Activated CD8-positive, alpha-beta T cell treated with anti-CD3 and anti-CD28 coated beads for 36 hours (primary cell): ENCODE measurements at regions not wholly inside any gene's neighbourhood (a gene's known extent, or its start where the extent isn't known, plus 50 kb on each side); places are given as distances from the start of the nearest gene placed in this dataset.

ENCODE experiments used
- ATAC-seq: fragments of 200-7000 bp; cut with Tn5 transposase; one replicate; pipeline ENCODE4 v1.10.0; 2021; ENCODE audit warnings: mild to moderate bottlenecking, moderate library complexity
- CTCF ChIA-PET: fragments of 350-600 bp; sonication (Branson Sonifier 250); formaldehyde crosslinking; loops from one replicate; lab custom pipeline; 2021; ENCODE audit warnings: antibody characterized with exemption; lab: Charles Lee
- POLR2A ChIA-PET: fragments of 350-600 bp; sonication (Branson Sonifier 250); formaldehyde crosslinking; loops from one replicate; lab custom pipeline; 2021; ENCODE audit warnings: antibody characterized with exemption; lab: Charles Lee
- DNase-seq: peaks from one replicate; pipeline ENCODE4 v3.0.0-alpha.2; 2020
- H3K27ac Mint-ChIP-seq: one replicate; pipeline ENCODE4 v1.8.0; 2021; ENCODE audit warnings: mild to moderate bottlenecking, mixed read lengths
- H3K27me3 Mint-ChIP-seq: one replicate; pipeline ENCODE4 v1.8.0; 2021; ENCODE audit warnings: mixed read lengths
- H3K36me3 Mint-ChIP-seq: one replicate; pipeline ENCODE4 v1.8.0; 2021; ENCODE audit warnings: low read depth, mixed read lengths
- H3K4me1 Mint-ChIP-seq: one replicate; pipeline ENCODE4 v1.8.0; 2021; ENCODE audit warnings: low read depth, mixed read lengths
- H3K4me3 Mint-ChIP-seq: one replicate; pipeline ENCODE4 v1.8.0; 2021; ENCODE audit warnings: mild to moderate bottlenecking, moderate library complexity, mixed read lengths
- H3K9me3 Mint-ChIP-seq: one replicate; pipeline ENCODE4 v1.8.0; 2021; ENCODE audit warnings: mixed read lengths
- intact Hi-C: fragments of 100-400 bp; cut with micrococcal nuclease; formaldehyde crosslinking; loops from one replicate; pipeline ENCODE4 v1.10.0; 2022
- TF ChIP-seq, protein P1 (sequence below): fragments of 200-600 bp; IDR thresholded peaks from one replicate; pipeline ENCODE4 v1.8.0; 2022; ENCODE audit warnings: antibody characterized with exemption, mild to moderate bottlenecking

DNA sequence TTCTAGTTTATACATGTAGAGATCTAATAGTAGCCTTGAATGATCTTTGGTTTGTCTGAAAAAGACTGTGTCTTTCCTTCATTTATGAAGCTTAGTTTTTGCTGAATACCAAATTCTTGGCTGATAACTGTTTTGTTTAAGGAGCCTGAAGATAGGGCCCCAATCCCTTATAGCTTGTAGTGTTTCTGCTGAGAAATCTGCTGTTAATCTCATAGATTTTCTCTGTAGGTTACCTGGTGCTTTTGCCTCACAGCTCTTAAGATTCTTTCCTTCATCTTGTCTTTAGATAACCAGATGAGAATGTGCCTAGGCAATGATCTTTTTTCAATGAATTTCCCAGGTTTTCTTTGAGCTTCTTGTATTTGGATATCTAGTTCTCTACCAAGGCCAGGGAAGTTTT, 562.1 kb downstream of the XIRP2 start:
- H3K36me3 Mint-ChIP-seq: no peaks in the 10 kb centered on the region
- H3K4me3 Mint-ChIP-seq: no peak overlapping the region
- POLR2A ChIA-PET: no interaction called here
- no peak for DNase-seq
- TF ChIP-seq, protein P1, sequence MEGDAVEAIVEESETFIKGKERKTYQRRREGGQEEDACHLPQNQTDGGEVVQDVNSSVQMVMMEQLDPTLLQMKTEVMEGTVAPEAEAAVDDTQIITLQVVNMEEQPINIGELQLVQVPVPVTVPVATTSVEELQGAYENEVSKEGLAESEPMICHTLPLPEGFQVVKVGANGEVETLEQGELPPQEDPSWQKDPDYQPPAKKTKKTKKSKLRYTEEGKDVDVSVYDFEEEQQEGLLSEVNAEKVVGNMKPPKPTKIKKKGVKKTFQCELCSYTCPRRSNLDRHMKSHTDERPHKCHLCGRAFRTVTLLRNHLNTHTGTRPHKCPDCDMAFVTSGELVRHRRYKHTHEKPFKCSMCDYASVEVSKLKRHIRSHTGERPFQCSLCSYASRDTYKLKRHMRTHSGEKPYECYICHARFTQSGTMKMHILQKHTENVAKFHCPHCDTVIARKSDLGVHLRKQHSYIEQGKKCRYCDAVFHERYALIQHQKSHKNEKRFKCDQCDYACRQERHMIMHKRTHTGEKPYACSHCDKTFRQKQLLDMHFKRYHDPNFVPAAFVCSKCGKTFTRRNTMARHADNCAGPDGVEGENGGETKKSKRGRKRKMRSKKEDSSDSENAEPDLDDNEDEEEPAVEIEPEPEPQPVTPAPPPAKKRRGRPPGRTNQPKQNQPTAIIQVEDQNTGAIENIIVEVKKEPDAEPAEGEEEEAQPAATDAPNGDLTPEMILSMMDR: no peak
- intact Hi-C loops: no loop called here
- no peak for ATAC-seq
- CTCF ChIA-PET: interaction anchor here (1.0 kb wide), 2 partner anchors 9 to 32 kb away, joined by 3 read pairs; no protein-coding TSS in a partner anchor
- H3K27me3 Mint-ChIP-seq: no peaks in the 10 kb centered on the region
- peaks cover 30% of the 10 kb centered on the region for H3K9me3 Mint-ChIP-seq
- H3K4me1 Mint-ChIP-seq: no peaks in the 10 kb centered on the region
- no peak overlapping the region for H3K27ac Mint-ChIP-seq

DNA sequence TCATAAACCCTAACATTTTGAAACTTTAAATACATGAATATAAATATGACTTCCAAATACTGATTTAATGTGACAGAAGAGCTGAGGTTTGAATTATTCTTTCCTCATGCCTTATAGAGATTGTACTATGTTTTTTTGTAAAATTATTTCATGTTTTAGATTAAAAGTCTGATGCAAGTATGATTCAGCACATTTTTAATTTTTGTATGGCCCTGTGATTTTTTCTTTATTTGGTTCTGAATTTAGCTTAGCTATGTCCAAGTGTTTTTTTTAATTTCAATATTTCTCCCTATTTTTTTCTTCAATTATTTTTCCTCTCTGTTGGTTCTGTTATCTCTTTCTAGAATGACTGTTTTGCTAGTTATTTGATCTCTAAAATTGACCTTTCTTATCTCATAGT, 552.1 kb downstream of the XIRP2 start:
- intact Hi-C loops: loop anchor here (5.0 kb wide), 1 partner anchor 342 kb away; no protein-coding TSS in a partner anchor
- no peak overlapping the region for H3K4me3 Mint-ChIP-seq
- TF ChIP-seq, protein P1: no peak
- DNase-seq (no peak), ATAC-seq (no peak)
- H3K4me1 Mint-ChIP-seq: no peaks in the 10 kb centered on the region
- ChIA-PET POLR2A (no interaction called here), CTCF (no interaction called here)
- H3K27ac Mint-ChIP-seq: no peak overlapping the region
- no peaks in the 10 kb centered on the region for H3K36me3 Mint-ChIP-seq
- H3K9me3 Mint-ChIP-seq: no peaks in the 10 kb centered on the region
- H3K27me3 Mint-ChIP-seq: no peaks in the 10 kb centered on the region

DNA sequence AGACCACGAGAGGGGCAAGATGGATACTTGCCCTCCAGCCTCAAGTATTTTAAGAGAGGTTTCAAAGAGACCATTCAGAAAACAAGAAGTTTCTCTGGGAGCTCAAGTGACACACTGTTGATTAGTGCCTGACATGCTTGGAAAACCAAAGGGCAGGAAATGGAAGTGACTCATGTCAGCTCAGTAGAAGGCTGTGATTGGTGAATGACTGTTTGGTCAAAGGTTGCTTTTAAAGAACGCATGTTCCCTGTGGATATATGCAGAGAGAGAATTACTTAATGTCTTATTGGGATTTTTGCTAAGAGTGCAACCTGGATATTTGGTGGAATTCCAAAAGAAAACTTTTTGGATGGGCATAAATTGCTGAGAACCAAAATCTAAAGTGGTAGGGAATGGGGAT, 549.9 kb downstream of the XIRP2 start:
- CTCF ChIA-PET: no interaction called here
- ATAC-seq: no peak

DNA sequence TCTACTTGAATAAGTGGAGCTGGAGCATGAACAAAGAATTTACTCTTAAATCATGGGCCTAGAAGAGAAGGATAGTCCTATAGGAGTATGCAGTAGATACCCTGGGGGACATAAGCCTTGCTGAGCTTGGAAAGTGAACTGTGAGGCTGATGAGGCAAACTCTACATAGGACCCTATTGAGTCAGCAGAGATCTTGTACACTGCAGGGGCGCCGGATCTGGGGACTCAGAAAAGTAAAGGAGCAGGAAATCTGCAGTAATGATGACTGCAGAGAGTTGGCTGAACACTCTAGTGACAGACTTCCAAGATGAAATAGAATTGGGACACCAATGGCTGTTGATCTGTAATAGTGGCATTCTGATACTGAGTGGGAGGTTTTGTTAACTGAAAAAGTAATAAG, 543.7 kb downstream of the XIRP2 start:
- DNase-seq (no peak), ATAC-seq (no peak)
- POLR2A ChIA-PET: no interaction called here
- TF ChIP-seq, protein P1: no peak
- no peak overlapping the region for H3K4me3 Mint-ChIP-seq
- no peaks in the 10 kb centered on the region for H3K36me3 Mint-ChIP-seq
- H3K4me1 Mint-ChIP-seq: no peaks in the 10 kb centered on the region
- CTCF ChIA-PET: no interaction called here
- H3K27me3 Mint-ChIP-seq: no peaks in the 10 kb centered on the region
- H3K9me3 Mint-ChIP-seq: no peaks in the 10 kb centered on the region
- intact Hi-C loops: no loop called here
- no peak overlapping the region for H3K27ac Mint-ChIP-seq

More for the DNA sequence above, 549.9 kb downstream of the XIRP2 start:
- Mint-ChIP-seq H3K4me1 (no peaks in the 10 kb centered on the region), H3K9me3 (no peaks in the 10 kb centered on the region), H3K36me3 (no peaks in the 10 kb centered on the region), H3K27ac (no peak overlapping the region), H3K4me3 (no peak overlapping the region), H3K27me3 (no peaks in the 10 kb centered on the region)
- intact Hi-C loops: no loop called here
- DNase-seq: no peak
- POLR2A ChIA-PET: no interaction called here
- TF ChIP-seq, protein P1: no peak

DNA sequence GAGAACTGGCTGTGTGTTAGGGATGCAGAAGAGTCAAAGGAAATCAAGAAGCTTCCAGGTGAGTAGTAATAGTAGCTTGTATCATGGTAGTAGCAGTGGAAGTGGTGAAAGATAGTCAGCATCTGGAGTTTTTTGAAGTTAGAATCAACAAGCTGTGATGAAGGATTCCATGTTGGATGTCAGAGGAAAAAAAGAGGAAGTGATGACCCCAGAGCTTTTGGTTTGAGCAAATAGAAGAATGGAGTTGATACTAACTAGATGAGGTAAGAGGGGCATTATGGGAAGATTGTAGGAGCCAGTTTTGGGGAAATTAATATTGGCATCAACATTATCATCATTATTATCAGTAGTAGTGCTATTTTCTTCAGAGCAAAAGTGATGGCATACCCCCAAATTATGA, 542.2 kb downstream of the XIRP2 start:
- Mint-ChIP-seq H3K36me3 (no peaks in the 10 kb centered on the region), H3K27ac (no peak overlapping the region), H3K27me3 (no peaks in the 10 kb centered on the region), H3K9me3 (no peaks in the 10 kb centered on the region), H3K4me3 (no peak overlapping the region), H3K4me1 (no peaks in the 10 kb centered on the region)
- ATAC-seq (no peak), DNase-seq (no peak)
- TF ChIP-seq, protein P1: no peak
- ChIA-PET CTCF (no interaction called here), POLR2A (no interaction called here)
- intact Hi-C loops: no loop called here
